ENCODE measurements at regions not wholly inside any gene's neighbourhood (a gene's known extent, or its start where the extent isn't known, plus 50 kb on each side); places are given as distances from the start of the nearest gene placed in this dataset.
"Not testable (repeated sequence)": the region's sequence is repeated elsewhere in the genome, so short reads cannot be mapped to it uniquely, and the experiment has no call there.

DNA sequence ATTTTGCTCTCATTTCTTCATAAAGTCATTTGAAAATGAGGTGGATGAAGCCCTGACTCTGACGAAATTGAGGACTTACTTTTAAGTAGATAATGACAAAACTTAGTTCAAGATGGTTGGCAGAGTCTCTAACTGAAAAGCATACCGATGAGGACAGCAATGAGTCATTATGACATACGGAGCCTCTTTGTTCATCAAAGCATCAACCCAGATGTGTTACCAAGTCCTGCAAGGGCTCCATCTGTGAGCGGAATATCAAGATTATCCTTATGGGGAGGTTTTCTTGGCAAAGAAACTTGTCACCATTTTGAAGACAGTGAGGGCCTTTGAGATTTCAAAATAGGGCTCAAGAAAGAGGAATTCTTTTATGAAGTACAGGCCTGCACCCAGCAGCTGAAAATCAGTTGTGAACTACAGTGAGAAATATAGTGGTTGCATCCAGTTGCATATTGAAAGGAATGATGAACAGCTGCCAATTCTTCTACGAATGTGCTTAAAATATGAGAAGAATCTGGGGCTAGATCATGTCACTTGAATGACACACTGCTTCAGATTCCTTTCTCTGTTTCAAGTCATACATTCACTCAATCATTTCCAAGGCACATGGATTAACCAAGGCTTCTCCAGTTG lies 86.6 kb upstream of the SLC24A2 start:
- no peak overlapping the region for H3K27ac ChIP-seq
- TF ChIP-seq CTCF (IDR thresholded peaks at IDR 0.05): no peak
- H3K79me2 ChIP-seq: no peaks in the 10 kb centered on the region
- no peaks in the 10 kb centered on the region for H3K9me3 ChIP-seq (ENCODE audit: control insufficient read depth, low read length)
- H3K4me2 ChIP-seq (ENCODE audit: low read length): no peak overlapping the region
- H3K4me3 ChIP-seq (ENCODE audit: low read depth, low read length): no peak overlapping the region
- no peaks in the 10 kb centered on the region for H3K27me3 ChIP-seq (ENCODE audit: control insufficient read depth, insufficient read depth, low read length)
- no peak overlapping the region for H2AFZ ChIP-seq
- H3K9ac ChIP-seq: no peak overlapping the region
- no peaks in the 10 kb centered on the region for H3K4me1 ChIP-seq
- H3K36me3 ChIP-seq (ENCODE audit: control insufficient read depth, insufficient read depth, low read length): no peaks in the 10 kb centered on the region

DNA sequence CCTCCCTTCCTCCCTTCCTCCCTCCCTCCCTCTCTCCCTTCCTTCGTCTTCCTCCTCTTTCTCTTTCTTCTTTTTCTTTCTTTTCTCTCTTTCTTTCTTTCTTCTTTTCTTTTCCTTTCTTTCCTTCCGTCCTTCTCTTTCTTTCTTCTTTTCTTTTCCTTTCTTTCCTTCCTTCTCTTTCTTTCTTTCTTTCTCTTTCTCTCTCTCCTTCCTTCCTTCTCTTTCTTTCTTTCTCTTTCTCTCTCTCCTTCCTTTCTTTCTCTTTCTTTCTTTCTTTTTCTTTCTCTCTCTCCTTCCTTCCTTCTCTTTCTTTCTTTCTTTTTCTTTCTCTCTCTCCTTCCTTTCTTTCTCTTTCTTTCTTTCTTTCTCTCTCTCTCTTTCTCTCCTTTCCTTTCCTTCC lies 84.4 kb upstream of the SLC24A2 start:
- H3K9ac ChIP-seq; H3K4me1 ChIP-seq; H3K4me2 ChIP-seq (ENCODE audit: low read length); H3K27ac ChIP-seq; H3K79me2 ChIP-seq; H3K9me3 ChIP-seq (ENCODE audit: control insufficient read depth, low read length); H3K36me3 ChIP-seq (ENCODE audit: control insufficient read depth, insufficient read depth, low read length); H3K4me3 ChIP-seq (ENCODE audit: low read depth, low read length); H2AFZ ChIP-seq; H3K27me3 ChIP-seq (ENCODE audit: control insufficient read depth, insufficient read depth, low read length): not testable (repeated sequence)

GRCh38 chr9:19870988-19871387 lies 82.2 kb upstream of the SLC24A2 start:
- Histone ChIP-seq H3K9ac (no peak overlapping the region), H3K79me2 (no peaks in the 10 kb centered on the region), H3K9me3 (ENCODE audit: control insufficient read depth, low read length) (no peaks in the 10 kb centered on the region), H3K27ac (no peak overlapping the region), H2AFZ (no peak overlapping the region), H3K4me3 (ENCODE audit: low read depth, low read length) (no peak overlapping the region), H3K4me1 (no peaks in the 10 kb centered on the region), H3K27me3 (ENCODE audit: control insufficient read depth, insufficient read depth, low read length) (no peaks in the 10 kb centered on the region), H3K4me2 (ENCODE audit: low read length) (no peak overlapping the region), H3K36me3 (ENCODE audit: control insufficient read depth, insufficient read depth, low read length) (no peaks in the 10 kb centered on the region)
- no peak for TF ChIP-seq CTCF (IDR thresholded peaks at IDR 0.05)

GRCh38 chr9:19840953-19841352 lies 52.1 kb upstream of the SLC24A2 start:
- Histone ChIP-seq H3K27me3 (ENCODE audit: control insufficient read depth, insufficient read depth, low read length) (no peaks in the 10 kb centered on the region), H3K79me2 (no peaks in the 10 kb centered on the region), H3K36me3 (ENCODE audit: control insufficient read depth, insufficient read depth, low read length) (no peaks in the 10 kb centered on the region), H3K4me2 (ENCODE audit: low read length) (no peak overlapping the region), H3K9me3 (ENCODE audit: control insufficient read depth, low read length) (no peaks in the 10 kb centered on the region), H3K4me3 (ENCODE audit: low read depth, low read length) (no peak overlapping the region), H3K4me1 (no peaks in the 10 kb centered on the region), H3K27ac (no peak overlapping the region), H2AFZ (no peak overlapping the region), H3K9ac (no peak overlapping the region)
- no peak for TF ChIP-seq CTCF (IDR thresholded peaks at IDR 0.05)
